Mucosa of descending colon (tissue), 3 donors: ENCODE measurements at regions not wholly inside any gene's neighbourhood (a gene's known extent, or its start where the extent isn't known, plus 50 kb on each side); places are given as distances from the start of the nearest gene placed in this dataset.

Source experiments
- ATAC-seq: fragments of 200-7000 bp; cut with Tn5 transposase; one replicate; pipeline ENCODE4 v1.9.1; 2020; ENCODE audit warnings: mild to moderate bottlenecking, moderate library complexity
- DNase-seq, 3 donors: peaks; one replicate each; pipeline ENCODE4 v3.0.0-alpha.2; 2020
- H3K36me3 ChIP-seq: fragments of 200-600 bp; one replicate; pipeline ENCODE4 v1.8.0; 2021; ENCODE audit warnings: low read depth, mild to moderate bottlenecking
- H3K4me1 ChIP-seq: fragments of 200-600 bp; one replicate; pipeline ENCODE4 v1.8.0; 2021; ENCODE audit warnings: low read depth, mild to moderate bottlenecking
- H3K4me3 ChIP-seq: fragments of 200-600 bp; one replicate; pipeline ENCODE4 v1.8.0; 2021; ENCODE audit warnings: mild to moderate bottlenecking
- H3K9me3 ChIP-seq: fragments of 200-600 bp; one replicate; pipeline ENCODE4 v1.8.0; 2021; ENCODE audit warnings: mild to moderate bottlenecking
- CTCF ChIP-seq: fragments of 200-600 bp; IDR thresholded peaks from one replicate; pipeline ENCODE4 v1.8.0; 2022; ENCODE audit warnings: antibody characterized with exemption, mild to moderate bottlenecking
- intact Hi-C, 2 donors: fragments of 100-400 bp; cut with DNase I in 1 of 2; cut with micrococcal nuclease in 1 of 2; formaldehyde crosslinking; loops; one replicate each; pipeline versions ENCODE4 v1.11.0 to v1.11.1; 2022; cut with DNase I, micrococcal nuclease
- donor health status: DM: no; HTN: no; CAD: no; lungs with moderate emphysema.
- donor health status: DM: no; HTN: no; CAD: no.
- donor health status: DM: no; HTN: yes; CAD: no.

DNA sequence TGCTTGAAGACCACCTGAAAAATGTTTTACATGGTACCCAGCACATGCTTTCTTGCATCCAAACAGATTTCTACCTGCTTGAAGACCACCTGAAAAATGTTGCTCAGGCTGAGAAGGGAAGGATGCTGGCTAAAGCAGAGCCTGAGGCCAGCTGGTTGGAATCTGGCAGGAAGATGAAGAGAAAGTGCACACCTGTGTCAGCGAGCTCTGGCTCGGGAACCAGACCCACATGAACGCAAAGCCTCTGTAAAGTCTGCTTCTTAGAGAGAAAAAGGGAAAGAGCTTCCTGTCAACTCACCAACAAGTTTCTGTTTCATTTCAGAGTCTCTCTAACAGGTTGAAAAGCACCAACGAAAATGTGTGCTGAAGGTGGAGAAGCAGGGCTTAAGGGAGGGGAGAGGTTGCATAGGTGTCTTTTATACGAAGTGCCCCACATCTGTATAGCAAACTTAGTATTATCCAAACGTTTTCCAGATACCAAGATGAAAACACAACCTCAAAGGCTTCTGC lies 226.0 kb downstream of the TOX3 start:
- Histone ChIP-seq H3K4me3 (no peak overlapping the region), H3K36me3 (no peaks in the 10 kb centered on the region), H3K4me1 (no peaks in the 10 kb centered on the region), H3K9me3 (no peaks in the 10 kb centered on the region)
- TF ChIP-seq CTCF = no peak
- ATAC-seq = no peak
- DNase-seq = no peak
- intact Hi-C loops = no loop called here

DNA sequence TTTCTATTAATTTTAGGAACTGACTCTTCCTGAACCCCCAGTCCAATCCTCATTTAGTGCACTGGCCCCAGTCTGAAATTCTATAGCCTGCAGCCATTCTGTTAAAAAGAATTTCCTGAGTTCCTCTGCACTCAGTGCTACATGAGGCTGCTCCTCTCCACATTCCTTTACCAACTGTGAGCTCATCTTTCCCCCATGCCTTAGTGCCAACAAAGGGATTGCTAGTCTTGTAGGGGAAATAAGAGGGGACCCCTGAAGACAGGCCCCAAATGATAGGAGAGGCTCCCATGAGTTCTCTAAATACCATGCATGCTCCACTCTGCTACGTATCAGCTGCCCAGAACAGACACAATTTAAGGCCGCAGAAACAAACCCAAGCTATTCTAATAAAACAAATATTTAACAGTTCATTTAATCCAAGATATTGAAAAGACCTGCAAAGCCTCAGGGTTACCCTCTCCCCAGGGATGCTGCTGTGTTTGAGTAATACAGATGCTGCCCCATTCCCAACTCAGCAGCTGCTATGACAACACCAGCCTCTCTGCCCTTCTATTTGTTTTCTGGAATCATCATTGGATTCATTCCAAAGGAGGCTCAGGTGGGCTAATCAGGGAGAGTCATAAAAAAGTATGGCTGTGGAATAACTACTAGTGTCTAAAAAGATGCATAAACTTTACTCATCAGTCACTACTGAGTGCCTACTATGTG lies 228.5 kb downstream of the TOX3 start:
- TF ChIP-seq CTCF = no peak
- intact Hi-C loops = no loop called here
- Histone ChIP-seq H3K9me3 (no peaks in the 10 kb centered on the region), H3K4me1 (no peaks in the 10 kb centered on the region), H3K4me3 (no peak overlapping the region), H3K36me3 (no peaks in the 10 kb centered on the region)
- ATAC-seq (no peak), DNase-seq (no peak)

GRCh38 chr16:52316241-52316640 lies 230.7 kb downstream of the TOX3 start:
- no peak for ATAC-seq
- intact Hi-C loops = no loop called here
- no peak for DNase-seq
- TF ChIP-seq CTCF = no peak
- no peaks in the 10 kb centered on the region for H3K9me3 ChIP-seq
- no peaks in the 10 kb centered on the region for H3K36me3 ChIP-seq
- no peak overlapping the region for H3K4me3 ChIP-seq
- no peaks in the 10 kb centered on the region for H3K4me1 ChIP-seq

DNA sequence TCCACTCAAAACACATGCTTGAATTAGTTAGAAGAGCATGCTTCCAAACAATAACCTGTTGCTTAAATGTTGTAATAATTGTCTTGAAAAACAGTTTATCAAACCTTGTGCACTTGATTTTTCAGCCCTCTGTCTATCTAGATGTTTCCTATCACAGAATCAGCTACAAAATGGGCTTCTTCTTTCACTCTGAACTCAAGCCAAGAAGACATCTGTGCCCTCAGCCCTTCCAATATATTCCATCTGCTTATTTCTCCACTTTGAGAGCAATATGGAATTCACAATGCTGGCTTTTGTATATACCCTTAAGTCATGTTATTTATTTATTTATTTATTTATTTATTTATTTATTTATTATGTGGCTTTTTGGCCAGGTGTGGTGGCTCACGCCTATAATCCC lies 234.2 kb downstream of the TOX3 start:
- Histone ChIP-seq H3K4me3 (no peak overlapping the region), H3K4me1 (no peaks in the 10 kb centered on the region), H3K36me3 (no peaks in the 10 kb centered on the region), H3K9me3 (no peaks in the 10 kb centered on the region)
- intact Hi-C loops = no loop called here
- TF ChIP-seq CTCF = no peak
- ATAC-seq (no peak), DNase-seq (no peak)

- no peak for TF ChIP-seq CTCF
- intact Hi-C loops = no loop called here
- Histone ChIP-seq H3K36me3 (no peaks in the 10 kb centered on the region), H3K4me3 (no peak overlapping the region), H3K9me3 (no peaks in the 10 kb centered on the region), H3K4me1 (no peaks in the 10 kb centered on the region)
- DNase-seq (no peak), ATAC-seq (no peak)
Observed at GRCh38 chr16:52309446-52310416, 237.2 kb downstream of the TOX3 start.
